Endothelial cell (in vitro differentiated cells): ENCODE measurements at regions not wholly inside any gene's neighbourhood (a gene's known extent, or its start where the extent isn't known, plus 50 kb on each side); places are given as distances from the start of the nearest gene placed in this dataset.
"Not testable (repeated sequence)": the region's sequence is repeated elsewhere in the genome, so short reads cannot be mapped to it uniquely, and the experiment has no call there.

Experiments
- DNase-seq: peaks from one replicate; pipeline ENCODE4 v3.0.0; 2021; ENCODE audit warnings: low spot score
- H3K27ac Mint-ChIP-seq: one replicate; pipeline ENCODE4 v1.8.0; 2021; ENCODE audit warnings: mixed read lengths, inconsistent platforms; ENCODE audit not compliant: unreplicated experiment
- H3K27me3 Mint-ChIP-seq: one replicate; pipeline ENCODE4 v1.8.0; 2021; ENCODE audit warnings: mild to moderate bottlenecking, moderate library complexity, mixed read lengths, inconsistent platforms; ENCODE audit not compliant: unreplicated experiment
- H3K36me3 Mint-ChIP-seq: one replicate; pipeline ENCODE4 v1.8.0; 2021; ENCODE audit warnings: mild to moderate bottlenecking, low read depth, mixed read lengths, inconsistent platforms; ENCODE audit not compliant: unreplicated experiment
- H3K4me1 Mint-ChIP-seq: one replicate; pipeline ENCODE4 v1.8.0; 2021; ENCODE audit warnings: mild to moderate bottlenecking, mixed read lengths, inconsistent platforms; ENCODE audit not compliant: unreplicated experiment
- H3K4me3 Mint-ChIP-seq: one replicate; pipeline ENCODE4 v1.8.0; 2021; ENCODE audit warnings: mild to moderate bottlenecking, mixed read lengths, inconsistent platforms; ENCODE audit not compliant: unreplicated experiment
- H3K9me3 Mint-ChIP-seq: one replicate; pipeline ENCODE4 v1.8.0; 2021; ENCODE audit warnings: mixed read lengths, inconsistent platforms; ENCODE audit not compliant: unreplicated experiment
- CTCF ChIP-seq: fragments of 200-600 bp; sonication (generic); IDR thresholded peaks from one replicate; pipeline ENCODE4 v1.5.0; 2021; ENCODE audit warnings: antibody characterized with exemption; ENCODE audit not compliant: unreplicated experiment

GRCh38 chr5:51159164-51159563 lies 224.1 kb upstream of the ISL1 start:
- no peaks in the 10 kb centered on the region for H3K9me3 Mint-ChIP-seq
- H3K4me3 Mint-ChIP-seq = no peak overlapping the region
- H3K4me1 Mint-ChIP-seq = peaks cover 2% of the 10 kb centered on the region
- no peaks in the 10 kb centered on the region for H3K36me3 Mint-ChIP-seq
- DNase-seq = no peak
- no peak overlapping the region for H3K27ac Mint-ChIP-seq
- no peaks in the 10 kb centered on the region for H3K27me3 Mint-ChIP-seq
- no peak for TF ChIP-seq CTCF

- H3K27me3 Mint-ChIP-seq = no peaks in the 10 kb centered on the region
- H3K4me3 Mint-ChIP-seq = no peak overlapping the region
- H3K36me3 Mint-ChIP-seq = no peaks in the 10 kb centered on the region
- no peak overlapping the region for H3K27ac Mint-ChIP-seq
- DNase-seq = no peak
- H3K4me1 Mint-ChIP-seq = peaks cover 2% of the 10 kb centered on the region
- no peaks in the 10 kb centered on the region for H3K9me3 Mint-ChIP-seq
- TF ChIP-seq CTCF = no peak
These were observed 223.6 kb upstream of the ISL1 start for GRCh38 chr5:51159606-51160005.

GRCh38 chr5:51162245-51162644 lies 221.0 kb upstream of the ISL1 start:
- DNase-seq = no peak
- Mint-ChIP-seq H3K27me3 (no peaks in the 10 kb centered on the region), H3K36me3 (no peaks in the 10 kb centered on the region), H3K27ac (no peak overlapping the region), H3K4me1 (no peaks in the 10 kb centered on the region), H3K4me3 (no peak overlapping the region), H3K9me3 (no peaks in the 10 kb centered on the region)
- TF ChIP-seq CTCF = no peak

GRCh38 chr5:51165621-51166020 lies 217.6 kb upstream of the ISL1 start:
- not testable (repeated sequence) for H3K36me3 Mint-ChIP-seq, H3K4me1 Mint-ChIP-seq, DNase-seq, H3K27ac Mint-ChIP-seq, H3K4me3 Mint-ChIP-seq, H3K9me3 Mint-ChIP-seq, H3K27me3 Mint-ChIP-seq

- H3K36me3 Mint-ChIP-seq = no peaks in the 10 kb centered on the region
- H3K9me3 Mint-ChIP-seq = no peaks in the 10 kb centered on the region
- no peaks in the 10 kb centered on the region for H3K27me3 Mint-ChIP-seq
- no peak for DNase-seq
- H3K4me3 Mint-ChIP-seq = no peak overlapping the region
- no peak overlapping the region for H3K27ac Mint-ChIP-seq
- TF ChIP-seq CTCF = no peak
- H3K4me1 Mint-ChIP-seq = no peaks in the 10 kb centered on the region
These were observed 210.2 kb upstream of the ISL1 start for GRCh38 chr5:51172903-51173626.
